GM12878 (cell line): ENCODE measurements at regions not wholly inside any gene's neighbourhood (a gene's known extent, or its start where the extent isn't known, plus 50 kb on each side); places are given as distances from the start of the nearest gene placed in this dataset.

Source experiments
- ATAC-seq: fragments of 200-7000 bp; cut with Tn5 transposase; 3 replicates; pipeline ENCODE4 v1.9.1; 2020; ENCODE audit warnings: mild to moderate bottlenecking, moderate library complexity
- BruUV-seq: library from RNA; stranded (reverse); fragments of 400-500 nt; replicated peaks from 2 replicates; lab custom pipeline; 2021; lab: Mats Ljungman, UMichigan
- CTCF ChIA-PET: fragments of 300-600 bp; sonication (Branson Sonifier 250); formaldehyde crosslinking; extraction: SDS; loops from one replicate; lab custom pipeline; 2021; ENCODE audit warnings: inconsistent platforms; lab: Yijun Ruan, JAX
- POLR2A ChIA-PET: fragments of 350-600 bp; formaldehyde crosslinking; extraction: SDS; loops from one replicate; lab custom pipeline; 2021; ENCODE audit warnings: inconsistent platforms; lab: Charles Lee
- RAD21 ChIA-PET: fragments of 300-600 bp; sonication (Branson Sonifier 250); formaldehyde crosslinking; loops from one replicate; lab custom pipeline; 2023; ENCODE audit warnings: antibody characterized with exemption; ENCODE audit not compliant: unreplicated experiment; lab: Charles Lee
- SMC1A ChIA-PET: fragments of 300-600 bp; sonication (Branson Sonifier 250); formaldehyde crosslinking; loops from one replicate; lab custom pipeline; 2023; ENCODE audit not compliant: unreplicated experiment, uncharacterized antibody; lab: Charles Lee
- DNase-seq: peaks from one replicate; pipeline ENCODE4 v3.0.0-alpha.2; 2011; ENCODE audit warnings: low read depth, low spot score
- FAIRE-seq: peaks from 3 replicates; lab custom pipeline; 2011; peaks lifted over from hg19 to GRCh38; lab: Jason Lieb, UNC
- H2AFZ ChIP-seq: 2 replicates; pipeline ENCODE4 v1.6.0; 2011; ENCODE audit warnings: low read depth, low read length, control low read depth; ENCODE audit not compliant: control insufficient read depth
- H3K27ac ChIP-seq: 2 replicates; pipeline ENCODE4 v1.5.1; 2011; ENCODE audit warnings: control low read depth; ENCODE audit not compliant: control insufficient read depth, insufficient read depth
- H3K27me3 ChIP-seq, 2 experiments: replicated peaks in 1 of 2; 2 replicates each; pipeline versions ENCODE4 v1.6.0 to v1.6.1; 2011; ENCODE audit warnings: low read length in 1 of 2; ENCODE audit not compliant: control insufficient read depth in 2 of 2, insufficient read depth in 2 of 2
- H3K36me3 ChIP-seq, 2 experiments: 2 replicates each; pipeline ENCODE4 v1.5.1; 2011; ENCODE audit warnings: low read length in 1 of 2; ENCODE audit not compliant: control insufficient read depth in 2 of 2, insufficient read depth in 2 of 2
- H3K4me1 ChIP-seq: 2 replicates; pipeline ENCODE4 v1.6.1; 2011; ENCODE audit warnings: mild to moderate bottlenecking, low read length, moderate library complexity, mixed read lengths; ENCODE audit not compliant: control insufficient read depth, insufficient read depth
- H3K4me2 ChIP-seq: 2 replicates; pipeline ENCODE4 v1.6.0; 2011; ENCODE audit warnings: control low read depth; ENCODE audit not compliant: control insufficient read depth, insufficient read depth
- H3K4me3 ChIP-seq: fragments of 200-600 bp; sonication (generic); 2 replicates; pipeline ENCODE4 v1.5.1; 2016
- H3K79me2 ChIP-seq: 2 replicates; pipeline ENCODE4 v1.6.0; 2011; ENCODE audit warnings: low read length; ENCODE audit not compliant: control insufficient read depth, insufficient read depth
- H3K9ac ChIP-seq: 2 replicates; pipeline ENCODE4 v1.8.0; 2011; ENCODE audit warnings: low read length, control low read depth, mixed read lengths; ENCODE audit not compliant: control insufficient read depth, insufficient read depth
- H3K9me3 ChIP-seq: replicated peaks from 3 replicates; pipeline ENCODE4 v1.5.1; 2011; ENCODE audit warnings: mild to moderate bottlenecking, low read length; ENCODE audit not compliant: control insufficient read depth, insufficient read depth
- H4K20me1 ChIP-seq: 2 replicates; pipeline ENCODE4 v1.6.0; 2011; ENCODE audit not compliant: control insufficient read depth, insufficient read depth
- EED ChIP-seq: sonication (generic); IDR thresholded peaks from 2 replicates; pipeline ENCODE4 v1.6.1; 2016; ENCODE audit warnings: antibody characterized with exemption, low read depth
- FOXM1 ChIP-seq: IDR thresholded peaks from 2 replicates; pipeline ENCODE4 v1.6.1; 2012; ENCODE audit warnings: low read depth, mild to moderate bottlenecking, inconsistent platforms, low read length, moderate library complexity
- GATAD2B ChIP-seq: fragments of 450-650 bp; conservative IDR thresholded peaks from 2 replicates; pipeline ENCODE4 v1.6.1; 2017; ENCODE audit warnings: low read depth, mild to moderate bottlenecking, moderate library complexity
- NFYA ChIP-seq: IDR thresholded peaks from 2 replicates; pipeline ENCODE4 v1.6.1; 2011; ENCODE audit warnings: low read depth, mild to moderate bottlenecking, low read length, improper control_type of control experiment, borderline replicate concordance
- NRF1 ChIP-seq: conservative IDR thresholded peaks from 2 replicates; pipeline ENCODE4 v1.6.1; 2011; ENCODE audit warnings: mild to moderate bottlenecking, low read depth, low read length, improper control_type of control experiment
- RAD51 ChIP-seq: fragments of 450-650 bp; IDR thresholded peaks from 2 replicates; pipeline ENCODE4 v1.6.1; 2016; ENCODE audit warnings: moderate library complexity, mild to moderate bottlenecking, inconsistent platforms
- SMARCA5 ChIP-seq: fragments of 450-650 bp; IDR thresholded peaks from 2 replicates; pipeline ENCODE4 v1.6.1; 2017; ENCODE audit warnings: mild to moderate bottlenecking
- SRF ChIP-seq, 2 experiments: IDR thresholded peaks; 2 replicates each; pipeline ENCODE4 v1.6.1; 2011; ENCODE audit warnings: low read depth in 2 of 2, low read length in 2 of 2, mild to moderate bottlenecking in 1 of 2, moderate library complexity in 1 of 2
- TCF12 ChIP-seq: IDR thresholded peaks from 2 replicates; pipeline ENCODE4 v1.6.1; 2011; ENCODE audit warnings: low read depth, mild to moderate bottlenecking, low read length
- YY1 ChIP-seq: IDR thresholded peaks from 2 replicates; pipeline ENCODE4 v1.6.1; 2011; ENCODE audit warnings: low read depth, mild to moderate bottlenecking, low read length
- ZNF384 ChIP-seq: IDR thresholded peaks from 2 replicates; pipeline ENCODE4 v1.6.1; 2012; ENCODE audit warnings: low read depth, mild to moderate bottlenecking, low read length, improper control_type of control experiment, borderline replicate concordance
- whole genome bisulfite sequencing: methylation state at CpG from one replicate; pipeline ENCODE4 v1.1.6; 2016; ENCODE audit warnings: low lambda C conversion rate; ENCODE audit not compliant: insufficient replicate concordance, insufficient coverage; ENCODE audit errors: missing lambda C conversion rate; 5-methylcytosine and 5-hydroxymethylcytosine counted together
- in situ Hi-C: fragments of 300-500 bp; cut with MboI; formaldehyde crosslinking; loops from 9 replicates; pipeline ENCODE4 v1.14.3; 2018; ENCODE audit warnings: mixed read lengths
- intact Hi-C: fragments of 100-400 bp; cut with micrococcal nuclease; formaldehyde crosslinking; loops from one replicate; pipeline ENCODE4 v1.14.2; 2022; ENCODE audit not compliant: unreplicated experiment
- TF ChIP-seq, protein P1 (sequence below): IDR thresholded peaks from 2 replicates; pipeline ENCODE4 v1.6.1; 2011; ENCODE audit warnings: mild to moderate bottlenecking, low read depth, low read length, moderate library complexity; ENCODE audit not compliant: insufficient replicate concordance
- TF ChIP-seq, protein P2 (sequence below): fragments of 450-650 bp; IDR thresholded peaks from 2 replicates; pipeline ENCODE4 v1.6.1; 2017; ENCODE audit warnings: mild to moderate bottlenecking
- TF ChIP-seq, protein P3 (sequence below): fragments of 150-350 bp; IDR thresholded peaks from 2 replicates; pipeline ENCODE4 v1.6.1; 2014; ENCODE audit warnings: mild to moderate bottlenecking, low read depth, low read length
- TF ChIP-seq, protein P4 (sequence below): IDR thresholded peaks from 2 replicates; pipeline ENCODE4 v1.6.1; 2012; ENCODE audit warnings: low read depth, low read length, improper control_type of control experiment

DNA sequence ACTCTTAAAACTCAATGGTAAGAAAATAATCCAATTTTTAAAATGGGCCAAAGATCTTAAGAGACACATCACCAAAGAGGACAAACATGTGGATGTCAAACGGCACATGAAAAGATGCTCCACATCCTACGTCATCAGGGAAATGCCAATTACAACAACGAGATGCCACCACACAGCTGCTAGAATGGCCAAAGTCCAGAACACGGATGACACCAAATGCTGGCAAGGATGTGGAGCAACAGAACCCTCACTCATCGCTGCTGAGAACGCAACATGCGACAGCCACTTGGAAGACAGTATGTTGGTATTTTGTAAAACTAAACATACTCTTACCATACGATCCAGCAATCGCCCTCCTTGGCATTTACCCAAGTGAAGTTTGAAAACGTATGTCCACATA is 132.8 kb upstream of the CDH4 start:
- H2AFZ ChIP-seq, result no peak overlapping the region
- no TSS peak for BruUV-seq
- ChIA-PET RAD21 (interaction anchor here (1.4 kb wide), 1 partner anchor 262 kb away, joined by 4 read pairs; no protein-coding TSS in a partner anchor), SMC1A (no interaction called here), POLR2A (no interaction called here), CTCF (no interaction called here)
- no peak for FAIRE-seq
- H3K27me3 ChIP-seq, result no peaks in the 10 kb centered on the region
- ATAC-seq, result no peak
- intact Hi-C loops (no loop called here), in situ Hi-C loops (no loop called here)
- no peak overlapping the region for H3K4me3 ChIP-seq
- no peaks in the 10 kb centered on the region for H3K4me1 ChIP-seq
- H3K4me2 ChIP-seq, result no peak overlapping the region
- no peak for TF ChIP-seq SRF (IDR thresholded peaks at IDR 0.05; ENCODE audit: low read depth in 2 of 2, low read length in 2 of 2)
- TF ChIP-seq, protein P1, sequence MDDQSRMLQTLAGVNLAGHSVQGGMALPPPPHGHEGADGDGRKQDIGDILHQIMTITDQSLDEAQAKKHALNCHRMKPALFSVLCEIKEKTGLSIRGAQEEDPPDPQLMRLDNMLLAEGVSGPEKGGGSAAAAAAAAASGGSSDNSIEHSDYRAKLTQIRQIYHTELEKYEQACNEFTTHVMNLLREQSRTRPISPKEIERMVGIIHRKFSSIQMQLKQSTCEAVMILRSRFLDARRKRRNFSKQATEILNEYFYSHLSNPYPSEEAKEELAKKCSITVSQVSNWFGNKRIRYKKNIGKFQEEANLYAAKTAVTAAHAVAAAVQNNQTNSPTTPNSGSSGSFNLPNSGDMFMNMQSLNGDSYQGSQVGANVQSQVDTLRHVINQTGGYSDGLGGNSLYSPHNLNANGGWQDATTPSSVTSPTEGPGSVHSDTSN, result no peak
- no peak for TF ChIP-seq NFYA
- TF ChIP-seq FOXM1, result no peak
- TF ChIP-seq, protein P2, sequence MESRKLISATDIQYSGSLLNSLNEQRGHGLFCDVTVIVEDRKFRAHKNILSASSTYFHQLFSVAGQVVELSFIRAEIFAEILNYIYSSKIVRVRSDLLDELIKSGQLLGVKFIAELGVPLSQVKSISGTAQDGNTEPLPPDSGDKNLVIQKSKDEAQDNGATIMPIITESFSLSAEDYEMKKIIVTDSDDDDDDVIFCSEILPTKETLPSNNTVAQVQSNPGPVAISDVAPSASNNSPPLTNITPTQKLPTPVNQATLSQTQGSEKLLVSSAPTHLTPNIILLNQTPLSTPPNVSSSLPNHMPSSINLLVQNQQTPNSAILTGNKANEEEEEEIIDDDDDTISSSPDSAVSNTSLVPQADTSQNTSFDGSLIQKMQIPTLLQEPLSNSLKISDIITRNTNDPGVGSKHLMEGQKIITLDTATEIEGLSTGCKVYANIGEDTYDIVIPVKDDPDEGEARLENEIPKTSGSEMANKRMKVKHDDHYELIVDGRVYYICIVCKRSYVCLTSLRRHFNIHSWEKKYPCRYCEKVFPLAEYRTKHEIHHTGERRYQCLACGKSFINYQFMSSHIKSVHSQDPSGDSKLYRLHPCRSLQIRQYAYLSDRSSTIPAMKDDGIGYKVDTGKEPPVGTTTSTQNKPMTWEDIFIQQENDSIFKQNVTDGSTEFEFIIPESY, result no peak
- TF ChIP-seq, protein P3, sequence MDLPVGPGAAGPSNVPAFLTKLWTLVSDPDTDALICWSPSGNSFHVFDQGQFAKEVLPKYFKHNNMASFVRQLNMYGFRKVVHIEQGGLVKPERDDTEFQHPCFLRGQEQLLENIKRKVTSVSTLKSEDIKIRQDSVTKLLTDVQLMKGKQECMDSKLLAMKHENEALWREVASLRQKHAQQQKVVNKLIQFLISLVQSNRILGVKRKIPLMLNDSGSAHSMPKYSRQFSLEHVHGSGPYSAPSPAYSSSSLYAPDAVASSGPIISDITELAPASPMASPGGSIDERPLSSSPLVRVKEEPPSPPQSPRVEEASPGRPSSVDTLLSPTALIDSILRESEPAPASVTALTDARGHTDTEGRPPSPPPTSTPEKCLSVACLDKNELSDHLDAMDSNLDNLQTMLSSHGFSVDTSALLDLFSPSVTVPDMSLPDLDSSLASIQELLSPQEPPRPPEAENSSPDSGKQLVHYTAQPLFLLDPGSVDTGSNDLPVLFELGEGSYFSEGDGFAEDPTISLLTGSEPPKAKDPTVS, result no peak
- TF ChIP-seq, protein P4, sequence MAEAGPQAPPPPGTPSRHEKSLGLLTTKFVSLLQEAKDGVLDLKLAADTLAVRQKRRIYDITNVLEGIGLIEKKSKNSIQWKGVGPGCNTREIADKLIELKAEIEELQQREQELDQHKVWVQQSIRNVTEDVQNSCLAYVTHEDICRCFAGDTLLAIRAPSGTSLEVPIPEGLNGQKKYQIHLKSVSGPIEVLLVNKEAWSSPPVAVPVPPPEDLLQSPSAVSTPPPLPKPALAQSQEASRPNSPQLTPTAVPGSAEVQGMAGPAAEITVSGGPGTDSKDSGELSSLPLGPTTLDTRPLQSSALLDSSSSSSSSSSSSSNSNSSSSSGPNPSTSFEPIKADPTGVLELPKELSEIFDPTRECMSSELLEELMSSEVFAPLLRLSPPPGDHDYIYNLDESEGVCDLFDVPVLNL, result no peak
- no peak for TF ChIP-seq YY1
- TF ChIP-seq GATAD2B, result no peak
- TF ChIP-seq EED, result no peak
- no peak for TF ChIP-seq NRF1
- no peak for TF ChIP-seq SMARCA5
- TF ChIP-seq RAD51, result no peak
- no peak for TF ChIP-seq TCF12
- TF ChIP-seq ZNF384, result no peak
- H3K79me2 ChIP-seq, result no peaks in the 10 kb centered on the region
- no peak overlapping the region for H3K9ac ChIP-seq
- WGBS, result 44% methylated on average over 10 of the region's 10 CpGs
- H3K9me3 ChIP-seq, result no peaks in the 10 kb centered on the region; the same call in 1 of the 3 replicates
- no peak for DNase-seq
- H3K27ac ChIP-seq, result no peak overlapping the region
- no peaks in the 10 kb centered on the region for H4K20me1 ChIP-seq
- no peaks in the 10 kb centered on the region for H3K36me3 ChIP-seq
